T-helper 17 cell (primary cell): ENCODE measurements at regions not wholly inside any gene's neighbourhood (a gene's known extent, or its start where the extent isn't known, plus 50 kb on each side); places are given as distances from the start of the nearest gene placed in this dataset.
"Not testable (repeated sequence)": the region's sequence is repeated elsewhere in the genome, so short reads cannot be mapped to it uniquely, and the experiment has no call there.

Experiments used
- ATAC-seq: fragments of 150-1000 bp; cut with Tn5 transposase; 2 replicates; pipeline ENCODE4 v1.10.0; 2021; ENCODE audit warnings: mild to moderate bottlenecking, moderate library complexity
- DNase-seq, 3 donors: peaks; one replicate each; pipeline versions ENCODE4 v3.0.0 to v3.0.0-alpha.2; 2020 to 2021
- H3K9me3 ChIP-seq: one replicate; pipeline ENCODE4 v1.7.0; 2013; ENCODE audit warnings: low read length, mild to moderate bottlenecking; ENCODE audit not compliant: control insufficient read depth, poor library complexity, severe bottlenecking
- H3K27ac Mint-ChIP-seq: one replicate; pipeline ENCODE4 v1.8.0; 2022; ENCODE audit warnings: mild to moderate bottlenecking, moderate library complexity, mixed read lengths
- H3K27me3 Mint-ChIP-seq: one replicate; pipeline ENCODE4 v1.8.0; 2022; ENCODE audit warnings: mixed read lengths
- H3K36me3 Mint-ChIP-seq: one replicate; pipeline ENCODE4 v1.8.0; 2022; ENCODE audit warnings: low read depth, mixed read lengths
- H3K4me1 Mint-ChIP-seq: one replicate; pipeline ENCODE4 v1.8.0; 2022; ENCODE audit warnings: mild to moderate bottlenecking, mixed read lengths
- H3K4me3 Mint-ChIP-seq: one replicate; pipeline ENCODE4 v1.8.0; 2022; ENCODE audit warnings: mild to moderate bottlenecking, moderate library complexity, mixed read lengths

DNA sequence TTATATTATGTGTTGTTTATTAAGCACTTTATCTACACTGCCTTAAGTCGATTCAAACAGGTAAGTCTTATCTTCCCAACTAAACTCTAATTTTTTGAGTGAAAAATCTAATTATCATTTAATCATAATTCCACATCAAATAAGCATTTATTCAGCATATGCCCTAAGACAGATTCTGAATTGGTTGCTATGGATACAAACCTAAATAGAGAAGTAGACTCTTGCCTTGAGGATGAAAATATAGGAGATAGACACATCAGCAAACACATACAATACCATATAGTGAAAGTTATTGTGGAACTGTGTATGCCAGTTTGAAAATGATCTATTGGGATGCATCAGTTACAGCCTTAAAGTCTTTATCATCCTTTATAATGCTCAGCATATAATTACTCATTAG is 1679.9 kb downstream of the SLITRK1 start:
- ATAC-seq (no peak), DNase-seq (no peak)
- no peak overlapping the region for H3K4me3 Mint-ChIP-seq
- H3K4me1 Mint-ChIP-seq, result no peaks in the 10 kb centered on the region
- no peaks in the 10 kb centered on the region for H3K9me3 ChIP-seq
- H3K27me3 Mint-ChIP-seq, result no peaks in the 10 kb centered on the region
- H3K27ac Mint-ChIP-seq, result no peak overlapping the region
- H3K36me3 Mint-ChIP-seq, result no peaks in the 10 kb centered on the region

DNA sequence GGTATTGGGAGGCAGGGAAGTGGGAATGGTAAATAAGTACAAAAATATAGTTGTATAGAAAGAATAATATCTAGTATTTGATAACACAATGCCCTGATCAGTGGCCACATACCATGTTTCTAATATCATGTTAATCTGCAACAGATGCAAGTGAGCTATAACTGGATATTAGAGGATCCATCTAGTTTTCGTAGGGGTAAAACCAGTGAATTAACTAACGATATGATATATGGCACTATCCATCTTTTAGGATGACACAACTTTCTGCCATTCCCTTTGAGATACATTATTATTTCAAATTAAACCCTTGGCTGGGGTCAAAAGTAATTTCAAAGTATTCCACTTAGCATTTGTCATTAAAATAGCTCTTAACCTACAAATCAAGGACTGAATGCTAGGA is 1686.2 kb downstream of the SLITRK1 start:
- no peaks in the 10 kb centered on the region for H3K9me3 ChIP-seq
- Mint-ChIP-seq H3K27me3 (no peaks in the 10 kb centered on the region), H3K4me3 (no peak overlapping the region), H3K4me1 (no peaks in the 10 kb centered on the region), H3K27ac (no peak overlapping the region), H3K36me3 (no peaks in the 10 kb centered on the region)
- DNase-seq (no peak), ATAC-seq (no peak)

DNA sequence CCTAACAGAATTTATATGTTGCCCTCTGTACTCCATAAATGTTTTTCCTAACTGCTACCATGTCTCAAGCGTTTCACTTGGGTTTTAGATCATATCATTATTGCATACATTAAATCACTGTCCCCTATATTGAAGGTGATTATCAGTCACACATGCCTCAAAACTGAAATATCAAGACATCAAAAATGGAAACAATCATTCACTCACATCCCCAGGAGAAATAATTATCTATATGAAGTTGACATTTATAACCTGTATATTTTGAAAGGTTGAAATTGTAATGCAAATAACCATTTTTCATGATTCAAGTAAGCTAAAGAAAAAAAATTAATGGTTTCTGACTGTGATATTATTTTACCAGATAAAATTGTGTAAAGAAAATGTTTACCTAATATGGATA is 1695.0 kb downstream of the SLITRK1 start:
- Mint-ChIP-seq H3K4me1 (no peaks in the 10 kb centered on the region), H3K36me3 (no peaks in the 10 kb centered on the region), H3K27ac (no peak overlapping the region), H3K4me3 (no peak overlapping the region), H3K27me3 (no peaks in the 10 kb centered on the region)
- DNase-seq (no peak), ATAC-seq (no peak)
- no peaks in the 10 kb centered on the region for H3K9me3 ChIP-seq

DNA sequence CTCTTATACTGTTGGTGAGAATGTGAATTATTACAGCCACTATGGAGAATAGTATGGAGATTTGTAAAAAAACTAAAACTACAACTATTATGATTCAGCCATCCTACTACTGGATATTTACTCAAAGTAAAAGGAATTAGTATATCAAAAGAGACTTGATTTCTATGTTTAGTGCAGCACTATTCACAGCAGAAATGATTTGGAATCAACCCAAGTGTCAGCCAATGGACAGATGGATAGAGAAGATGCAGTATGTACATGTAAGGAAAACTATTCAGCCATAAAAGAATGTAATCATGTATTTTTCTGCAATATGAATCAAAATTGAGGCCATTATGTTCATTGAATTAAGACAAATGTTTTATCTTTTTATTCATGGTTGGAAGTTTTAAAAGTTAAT is 1705.5 kb downstream of the SLITRK1 start:
- DNase-seq (no peak), ATAC-seq (no peak)
- no peaks in the 10 kb centered on the region for H3K9me3 ChIP-seq
- Mint-ChIP-seq H3K27ac (no peak overlapping the region), H3K27me3 (no peaks in the 10 kb centered on the region), H3K36me3 (no peaks in the 10 kb centered on the region), H3K4me1 (no peaks in the 10 kb centered on the region), H3K4me3 (no peak overlapping the region)

DNA sequence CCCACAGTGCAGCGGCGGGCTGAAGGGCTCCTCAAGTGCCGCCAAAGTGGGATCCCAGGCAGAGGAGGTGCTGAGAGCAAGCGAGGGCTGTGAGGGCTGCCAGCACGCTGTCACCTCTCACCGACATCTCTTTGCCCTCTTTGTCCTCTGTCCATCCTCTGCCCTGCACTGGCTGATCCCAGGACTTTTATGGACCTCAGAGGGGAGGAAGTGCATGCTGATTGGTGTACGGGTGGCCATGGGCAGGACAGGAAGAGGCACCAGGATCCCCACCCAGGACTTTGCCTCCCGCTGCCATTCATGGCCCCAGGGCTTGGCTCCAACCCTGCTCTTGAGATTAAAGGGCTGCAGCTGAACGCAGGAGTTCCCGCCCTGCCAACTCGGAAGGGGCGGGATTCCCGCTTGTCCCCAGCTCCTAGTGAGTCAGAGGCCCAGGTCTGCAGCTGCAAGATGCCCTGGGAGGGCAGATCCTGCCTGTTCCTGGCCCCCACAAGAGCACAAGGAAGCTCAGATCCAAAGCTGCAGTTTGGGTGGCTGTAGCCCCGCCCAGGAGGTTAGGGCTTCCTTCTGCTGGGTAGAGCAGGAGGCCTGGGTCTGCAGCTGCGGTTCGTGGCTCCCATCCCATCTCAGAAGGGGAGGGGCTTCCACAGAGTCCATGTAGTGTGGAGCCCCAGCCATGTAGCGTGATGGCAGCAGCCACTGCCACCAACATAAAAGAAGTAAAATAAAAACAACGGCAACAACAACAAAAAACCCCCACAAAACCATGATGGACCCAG is 1716.7 kb downstream of the SLITRK1 start:
- no peak overlapping the region for H3K4me3 Mint-ChIP-seq
- no peaks in the 10 kb centered on the region for H3K27me3 Mint-ChIP-seq
- no peaks in the 10 kb centered on the region for H3K9me3 ChIP-seq
- no peaks in the 10 kb centered on the region for H3K4me1 Mint-ChIP-seq
- H3K27ac Mint-ChIP-seq, result no peak overlapping the region
- ATAC-seq, result no peak
- DNase-seq, result no peak
- no peaks in the 10 kb centered on the region for H3K36me3 Mint-ChIP-seq

DNA sequence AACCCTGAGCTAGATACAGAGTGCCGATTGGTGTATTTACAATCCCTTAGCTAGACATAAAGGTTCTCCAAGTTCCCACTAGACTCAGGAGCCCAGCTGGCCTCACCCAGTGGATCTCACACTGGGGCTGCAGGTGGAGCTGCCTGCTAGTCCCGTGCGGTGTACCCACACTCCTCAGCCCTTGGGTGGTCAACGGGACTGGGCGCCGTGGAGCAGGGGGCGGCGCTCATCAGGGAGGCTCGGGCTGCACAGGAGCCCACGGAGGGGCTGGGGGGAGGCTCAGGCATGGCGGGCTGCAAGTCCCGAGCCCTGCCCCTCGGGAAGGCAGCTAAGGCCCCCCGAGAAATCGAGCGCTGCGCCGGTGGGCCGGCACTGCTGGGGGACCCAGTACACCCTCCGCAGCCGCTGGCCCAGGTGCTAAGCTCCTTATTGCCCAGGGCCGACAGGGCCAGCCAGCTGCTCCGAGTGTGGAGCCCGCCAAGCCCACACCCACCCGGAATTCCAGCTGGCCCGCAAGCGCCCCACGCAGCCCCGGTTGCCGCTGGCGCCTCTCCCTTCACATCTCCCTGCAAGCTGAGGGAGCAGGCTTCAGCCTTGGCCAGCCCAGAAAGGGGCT is 1717.4 kb downstream of the SLITRK1 start:
- not testable (repeated sequence) for H3K9me3 ChIP-seq, DNase-seq, H3K36me3 Mint-ChIP-seq, H3K27ac Mint-ChIP-seq, H3K27me3 Mint-ChIP-seq, H3K4me1 Mint-ChIP-seq, H3K4me3 Mint-ChIP-seq, ATAC-seq

DNA sequence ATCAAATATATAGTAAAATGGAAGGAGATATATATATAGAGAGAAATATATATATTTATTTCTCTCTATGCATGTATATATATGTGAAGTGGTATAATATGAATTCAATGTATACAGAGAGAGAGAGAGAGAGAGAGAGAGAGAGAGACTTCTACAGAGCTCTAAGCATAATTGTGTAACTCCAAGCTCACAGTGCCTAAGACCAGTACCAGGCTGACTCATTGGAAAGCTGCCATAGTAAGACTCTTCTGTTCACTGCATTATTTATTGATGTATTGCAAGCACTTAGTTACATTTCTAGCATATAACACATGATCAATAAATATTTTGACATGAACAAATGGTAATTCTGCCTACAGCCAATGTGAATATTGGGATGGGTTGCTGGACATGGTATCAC is 1734.7 kb downstream of the SLITRK1 start:
- H3K9me3 ChIP-seq, result no peaks in the 10 kb centered on the region
- H3K4me1 Mint-ChIP-seq, result no peaks in the 10 kb centered on the region
- H3K4me3 Mint-ChIP-seq, result no peak overlapping the region
- ATAC-seq (no peak), DNase-seq (no peak)
- no peaks in the 10 kb centered on the region for H3K27me3 Mint-ChIP-seq
- no peaks in the 10 kb centered on the region for H3K36me3 Mint-ChIP-seq
- H3K27ac Mint-ChIP-seq, result no peak overlapping the region

DNA sequence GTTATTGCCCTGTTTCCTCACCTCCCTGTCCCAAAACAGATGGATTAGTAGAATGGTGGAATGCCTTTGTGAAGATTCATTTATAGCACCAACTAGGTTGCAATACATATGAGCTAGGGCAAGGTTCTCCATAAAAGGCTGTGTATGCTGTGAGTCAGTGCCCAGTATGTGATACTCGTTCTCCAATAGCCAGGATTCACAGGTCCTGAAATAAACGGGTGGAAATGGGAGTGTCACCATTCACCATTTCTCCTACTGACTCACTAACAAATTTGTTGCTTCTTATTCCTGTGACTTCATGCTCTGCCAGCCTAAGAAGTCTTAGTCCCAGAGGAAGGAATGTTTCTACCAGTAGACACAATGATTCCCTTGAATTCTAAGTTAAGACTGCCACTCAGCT is 1745.4 kb downstream of the SLITRK1 start:
- no peak for ATAC-seq
- Mint-ChIP-seq H3K4me1 (no peaks in the 10 kb centered on the region), H3K27ac (no peak overlapping the region), H3K4me3 (no peak overlapping the region), H3K27me3 (no peaks in the 10 kb centered on the region), H3K36me3 (no peaks in the 10 kb centered on the region)
- no peak for DNase-seq
- H3K9me3 ChIP-seq, result no peaks in the 10 kb centered on the region

DNA sequence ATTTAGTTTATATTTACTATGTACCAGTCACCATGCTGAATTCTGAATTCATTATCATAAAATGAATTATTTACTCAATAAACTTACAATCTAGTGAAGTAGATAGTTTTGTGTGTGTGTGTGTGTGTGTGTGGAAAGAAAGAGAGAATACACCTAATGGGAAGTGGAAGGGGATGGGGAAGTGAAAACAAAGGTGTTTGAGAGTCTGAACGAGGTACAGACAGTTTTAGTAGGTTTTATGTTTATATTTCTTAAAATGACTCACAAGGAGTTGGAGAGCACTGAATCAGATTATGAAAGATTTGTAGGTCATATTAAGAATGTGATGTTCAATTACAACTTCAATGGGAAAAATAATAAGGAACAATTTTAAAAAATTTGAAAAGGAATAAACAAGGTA is 1753.0 kb downstream of the SLITRK1 start:
- no peak for DNase-seq
- Mint-ChIP-seq H3K27me3 (no peaks in the 10 kb centered on the region), H3K27ac (no peak overlapping the region), H3K4me3 (no peak overlapping the region), H3K36me3 (no peaks in the 10 kb centered on the region), H3K4me1 (no peaks in the 10 kb centered on the region)
- H3K9me3 ChIP-seq, result no peaks in the 10 kb centered on the region
- ATAC-seq, result no peak

DNA sequence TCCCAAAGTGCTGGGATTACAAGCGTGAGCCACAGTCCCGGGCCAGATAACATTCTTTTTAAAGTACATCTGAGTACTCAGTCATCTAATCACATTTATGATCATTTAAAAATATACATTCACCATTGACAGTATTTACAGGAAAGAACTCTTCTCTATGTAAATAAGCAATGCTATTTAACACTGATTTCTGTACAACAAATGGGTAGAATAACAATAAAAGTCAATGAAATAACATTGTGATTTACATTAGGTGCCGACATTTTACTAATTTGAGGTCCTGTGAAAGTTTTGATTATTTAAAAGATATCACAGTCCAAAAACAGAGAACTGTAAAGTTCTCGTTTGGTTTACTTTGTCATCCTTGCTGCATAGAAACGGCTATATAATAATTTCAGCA is 1763.7 kb downstream of the SLITRK1 start:
- H3K27me3 Mint-ChIP-seq, result no peaks in the 10 kb centered on the region

DNA sequence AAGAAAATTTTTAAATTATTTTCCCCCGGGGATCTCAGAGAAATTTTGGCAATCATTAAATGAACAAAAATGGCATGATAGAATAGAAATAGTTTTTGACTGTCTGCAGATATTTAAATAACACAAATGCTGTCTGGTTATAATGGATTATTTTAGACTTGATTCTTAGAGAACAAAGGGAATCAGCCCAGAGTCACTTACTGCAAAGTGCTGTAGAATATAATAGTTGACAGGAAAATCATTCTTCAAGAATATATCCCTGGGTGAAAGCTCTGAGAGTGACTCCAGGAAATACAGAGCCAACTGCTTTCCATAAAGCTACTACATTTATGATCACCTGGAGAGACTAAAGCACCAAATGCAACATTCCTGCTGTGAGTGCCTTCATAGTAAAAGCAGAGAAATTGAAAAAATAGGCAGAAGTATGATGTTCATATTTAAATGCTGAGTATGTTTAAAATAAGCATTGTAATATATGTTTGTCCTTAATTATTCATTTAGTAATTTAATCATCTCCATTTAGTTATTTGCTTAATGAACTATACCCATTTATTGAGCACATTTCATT is 1765.8 kb downstream of the SLITRK1 start:
- Mint-ChIP-seq H3K27ac (no peak overlapping the region), H3K4me3 (no peak overlapping the region), H3K4me1 (no peaks in the 10 kb centered on the region), H3K27me3 (no peaks in the 10 kb centered on the region), H3K36me3 (no peaks in the 10 kb centered on the region)
- no peak for ATAC-seq
- DNase-seq, result no peak
- no peaks in the 10 kb centered on the region for H3K9me3 ChIP-seq

More for the DNA sequence above, 1763.7 kb downstream of the SLITRK1 start:
- Mint-ChIP-seq H3K36me3 (no peaks in the 10 kb centered on the region), H3K4me1 (no peaks in the 10 kb centered on the region), H3K27ac (no peak overlapping the region), H3K4me3 (no peak overlapping the region)
- no peaks in the 10 kb centered on the region for H3K9me3 ChIP-seq
- ATAC-seq (no peak), DNase-seq (no peak)

DNA sequence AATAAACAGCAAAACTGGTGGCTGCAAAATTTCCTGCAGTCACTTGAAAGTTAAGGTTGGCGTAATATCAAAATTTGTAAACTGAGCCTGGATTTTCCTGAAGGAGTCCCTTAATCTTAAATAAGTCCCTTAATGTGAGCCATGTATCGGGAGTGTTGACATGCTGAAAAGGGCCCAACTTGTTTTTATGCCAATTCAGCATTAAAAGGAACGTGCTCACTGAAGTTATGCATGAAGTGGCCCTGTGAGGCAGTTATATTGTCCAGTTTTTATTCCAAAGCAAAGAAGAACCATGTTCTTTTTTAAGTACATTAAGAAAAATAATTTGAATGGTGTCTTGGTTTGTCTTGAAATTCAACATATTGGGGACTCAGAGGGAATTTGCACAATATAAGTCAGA is 1766.9 kb downstream of the SLITRK1 start:
- no peak overlapping the region for H3K4me3 Mint-ChIP-seq
- no peak overlapping the region for H3K27ac Mint-ChIP-seq
- H3K36me3 Mint-ChIP-seq, result no peaks in the 10 kb centered on the region
- no peaks in the 10 kb centered on the region for H3K4me1 Mint-ChIP-seq
- DNase-seq, result no peak
- no peaks in the 10 kb centered on the region for H3K9me3 ChIP-seq
- no peaks in the 10 kb centered on the region for H3K27me3 Mint-ChIP-seq
- no peak for ATAC-seq

DNA sequence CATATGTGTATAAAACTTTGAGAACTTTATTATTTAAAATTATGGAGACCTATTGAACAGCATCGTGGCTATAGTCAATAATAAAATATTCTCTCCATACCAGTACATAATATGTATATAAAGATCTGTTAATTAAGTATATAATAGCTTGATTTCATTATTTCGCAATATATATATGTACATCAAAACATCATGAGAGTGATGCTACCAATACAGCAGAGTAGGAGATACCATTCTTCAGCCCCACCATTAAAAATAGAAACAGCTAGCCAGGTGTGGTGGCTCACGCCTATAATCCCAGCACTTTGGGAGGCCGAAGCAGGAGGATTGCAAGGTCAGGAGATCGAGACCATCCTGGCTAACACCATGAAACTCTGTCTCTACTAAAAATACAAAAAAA is 1755.3 kb upstream of the SPRY2 start:
- no peaks in the 10 kb centered on the region for H3K9me3 ChIP-seq
- Mint-ChIP-seq H3K27me3 (no peaks in the 10 kb centered on the region), H3K27ac (no peak overlapping the region), H3K4me3 (no peak overlapping the region), H3K4me1 (no peaks in the 10 kb centered on the region), H3K36me3 (no peaks in the 10 kb centered on the region)
- ATAC-seq, result no peak
- no peak for DNase-seq

DNA sequence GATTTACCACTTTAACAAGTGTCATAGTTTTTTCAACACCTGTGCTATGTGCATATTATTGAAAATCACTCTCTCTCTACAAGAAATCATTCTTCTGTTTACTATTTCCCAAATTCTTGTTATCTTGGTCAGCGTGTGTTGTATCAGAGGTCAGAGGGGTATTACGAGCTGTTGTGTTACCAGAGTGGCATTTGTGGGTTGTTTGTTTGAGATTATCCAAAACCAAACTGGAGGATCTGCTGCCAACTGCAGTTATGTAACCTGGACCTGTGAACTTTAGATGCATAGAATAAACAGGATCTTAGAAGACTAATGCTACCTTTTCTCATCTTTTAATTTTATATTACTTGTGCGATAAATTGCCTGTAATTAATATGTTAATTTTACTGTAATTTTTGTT is 1751.4 kb upstream of the SPRY2 start:
- H3K36me3 Mint-ChIP-seq, result no peaks in the 10 kb centered on the region
- no peaks in the 10 kb centered on the region for H3K4me1 Mint-ChIP-seq
- no peak for DNase-seq
- H3K9me3 ChIP-seq, result no peaks in the 10 kb centered on the region
- ATAC-seq, result no peak
- no peaks in the 10 kb centered on the region for H3K27me3 Mint-ChIP-seq
- no peak overlapping the region for H3K27ac Mint-ChIP-seq
- no peak overlapping the region for H3K4me3 Mint-ChIP-seq
